ENCODE measurements at regions not wholly inside any gene's neighbourhood (a gene's known extent, or its start where the extent isn't known, plus 50 kb on each side); places are given as distances from the start of the nearest gene placed in this dataset.
"Not testable (repeated sequence)": the region's sequence is repeated elsewhere in the genome, so short reads cannot be mapped to it uniquely, and the experiment has no call there.

DNA sequence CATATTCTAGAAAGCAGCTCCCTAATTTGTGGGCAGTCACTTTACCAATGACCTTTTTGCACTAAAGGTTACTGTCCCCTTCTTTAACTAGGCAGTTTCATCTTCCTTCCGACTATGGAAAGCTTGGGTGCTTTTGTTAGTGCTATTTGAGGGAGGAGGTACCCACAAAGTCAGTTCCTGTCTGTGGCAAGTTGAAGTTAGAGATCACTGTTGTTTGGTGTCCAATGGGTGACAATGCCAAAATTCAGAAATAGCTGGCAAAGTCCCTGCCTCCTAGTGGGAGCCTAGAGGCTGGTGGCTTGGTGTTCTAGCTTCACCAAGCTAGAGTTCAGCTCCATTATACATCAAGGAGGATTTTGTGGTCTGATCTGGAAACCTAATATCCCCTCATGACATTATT lies 87.1 kb upstream of the PNPT1 start:
- no peaks in the 10 kb centered on the region for H3K36me3 ChIP-seq (ENCODE audit: insufficient read depth, low read length)
- no peaks in the 10 kb centered on the region for H3K9me3 ChIP-seq (ENCODE audit: control insufficient read depth in 1 of 2, low read length in 2 of 2)
- H3K4me3 ChIP-seq (ENCODE audit: low read length in 2 of 2): no peak overlapping the region
- intact Hi-C loops (cut with micrococcal nuclease): no loop called here
- H3K27me3 ChIP-seq (ENCODE audit: insufficient read depth, low read length): no peaks in the 10 kb centered on the region
- H3K4me1 ChIP-seq (ENCODE audit: insufficient read depth, low read length): no peaks in the 10 kb centered on the region
- no peak overlapping the region for H3K27ac Mint-ChIP-seq
- no peak overlapping the region for H3K27ac ChIP-seq (ENCODE audit: low read depth, low read length)
- H3K36me3 Mint-ChIP-seq: no peaks in the 10 kb centered on the region
- no peak for DNase-seq
- H3K27me3 Mint-ChIP-seq: peaks cover 0 to 3% of the 10 kb centered on the region in 2 donors
- ChIA-PET CTCF (ENCODE audit: partially characterized antibody) (no interaction called here), POLR2A (ENCODE audit: partially characterized antibody) (no interaction called here)
- no peaks in the 10 kb centered on the region for H3K4me1 Mint-ChIP-seq
- H3K9me3 Mint-ChIP-seq: peaks cover 0 to 2% (median 0%) of the 10 kb centered on the region in 8 donors
- no peak overlapping the region for H3K4me3 Mint-ChIP-seq

DNA sequence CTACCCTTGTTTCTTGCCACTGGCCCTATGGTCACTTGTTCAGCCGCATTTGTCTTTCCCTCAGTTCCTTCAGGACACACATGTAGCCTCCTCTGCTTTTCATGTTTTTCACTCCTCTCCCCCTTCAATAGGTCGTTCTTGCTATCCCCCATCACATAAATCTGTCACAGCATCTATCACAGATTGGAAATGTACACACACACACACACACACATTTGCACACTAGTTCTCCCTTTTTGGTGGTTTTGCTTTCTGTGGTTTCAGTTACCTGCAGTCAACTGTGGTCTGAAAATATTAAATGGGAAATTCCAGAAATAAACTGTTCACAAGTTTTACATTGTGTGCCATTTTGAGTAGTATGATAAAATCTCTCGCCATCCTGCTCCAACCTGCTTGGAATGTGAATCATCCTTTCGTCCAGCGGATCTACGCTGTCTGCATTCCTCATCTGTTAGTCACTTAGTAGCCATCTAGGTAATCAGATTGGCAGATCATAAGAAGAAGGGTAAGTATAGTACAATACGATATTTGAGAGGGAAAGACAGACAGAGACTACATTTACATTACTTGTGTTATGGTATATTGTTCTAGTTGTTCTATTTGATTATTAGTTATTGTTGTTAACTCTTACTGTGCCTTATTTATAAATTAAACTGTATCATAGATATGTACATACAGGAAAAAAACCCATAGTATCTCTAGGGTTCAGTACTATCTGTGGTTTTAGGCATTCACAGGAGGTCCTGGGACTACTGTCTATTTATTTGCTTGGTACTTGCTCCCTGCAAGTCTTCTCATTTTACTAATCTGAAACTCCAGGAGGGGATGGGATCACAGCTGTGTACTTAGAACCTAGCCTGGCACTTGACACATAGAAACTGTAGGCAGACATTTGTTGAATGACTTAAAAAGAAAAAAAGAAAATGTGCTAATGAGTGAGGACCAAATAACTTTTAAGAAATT lies 86.1 kb upstream of the PNPT1 start:
- Mint-ChIP-seq H3K27me3 (peaks cover 0 to 3% of the 10 kb centered on the region in 2 donors), H3K4me3 (no peak overlapping the region), H3K27ac (no peak overlapping the region), H3K9me3 (peaks cover 0 to 6% (median 1%) of the 10 kb centered on the region in 8 donors), H3K36me3 (no peaks in the 10 kb centered on the region), H3K4me1 (no peaks in the 10 kb centered on the region)
- H3K4me3 ChIP-seq (ENCODE audit: low read length in 2 of 2): no peak overlapping the region
- intact Hi-C loops (cut with micrococcal nuclease): no loop called here
- no peak for DNase-seq
- ChIA-PET POLR2A (ENCODE audit: partially characterized antibody) (no interaction called here), CTCF (ENCODE audit: partially characterized antibody) (no interaction called here)
- no peaks in the 10 kb centered on the region for H3K9me3 ChIP-seq (ENCODE audit: control insufficient read depth in 1 of 2, low read length in 2 of 2)
- no peaks in the 10 kb centered on the region for H3K36me3 ChIP-seq (ENCODE audit: insufficient read depth, low read length)
- H3K27ac ChIP-seq (ENCODE audit: low read depth, low read length): no peak overlapping the region
- no peaks in the 10 kb centered on the region for H3K4me1 ChIP-seq (ENCODE audit: insufficient read depth, low read length)
- H3K27me3 ChIP-seq (ENCODE audit: insufficient read depth, low read length): no peaks in the 10 kb centered on the region

DNA sequence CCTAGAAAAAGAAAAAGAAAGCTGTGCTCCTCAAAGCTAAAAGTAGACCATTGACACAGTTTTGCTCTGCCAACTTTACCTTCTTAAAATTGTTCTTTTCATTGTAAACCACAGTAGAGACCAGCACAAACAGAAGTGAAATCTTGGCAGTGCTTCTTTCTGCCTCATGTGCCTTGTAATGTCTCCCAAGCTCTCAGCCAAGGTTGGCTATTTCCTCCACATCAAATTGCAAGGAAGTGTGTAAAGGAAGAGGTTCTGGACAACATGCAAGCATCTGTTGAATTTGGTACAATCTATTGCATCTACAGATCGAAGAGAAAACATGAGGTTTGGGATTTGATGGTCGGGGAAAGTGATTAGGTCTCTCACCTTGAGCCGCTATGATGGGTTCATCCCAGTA lies 83.3 kb upstream of the PNPT1 start:
- no peak overlapping the region for H3K27ac Mint-ChIP-seq
- H3K27me3 ChIP-seq (ENCODE audit: insufficient read depth, low read length): no peaks in the 10 kb centered on the region
- intact Hi-C loops (cut with micrococcal nuclease): no loop called here
- H3K36me3 ChIP-seq (ENCODE audit: insufficient read depth, low read length): no peaks in the 10 kb centered on the region
- POLR2A ChIA-PET (ENCODE audit: partially characterized antibody): no interaction called here
- H3K9me3 Mint-ChIP-seq: peaks cover 0 to 7% (median 2%) of the 10 kb centered on the region in 8 donors
- no peak overlapping the region for H3K4me3 Mint-ChIP-seq
- CTCF ChIA-PET (ENCODE audit: partially characterized antibody): no interaction called here
- peaks cover 0 to 3% of the 10 kb centered on the region in 2 donors for H3K27me3 Mint-ChIP-seq
- H3K4me1 ChIP-seq (ENCODE audit: insufficient read depth, low read length): no peaks in the 10 kb centered on the region
- no peaks in the 10 kb centered on the region for H3K9me3 ChIP-seq (ENCODE audit: control insufficient read depth in 1 of 2, low read length in 2 of 2)
- no peak overlapping the region for H3K4me3 ChIP-seq (ENCODE audit: low read length in 2 of 2)
- H3K4me1 Mint-ChIP-seq: no peaks in the 10 kb centered on the region
- H3K36me3 Mint-ChIP-seq: no peaks in the 10 kb centered on the region
- DNase-seq: no peak
- no peak overlapping the region for H3K27ac ChIP-seq (ENCODE audit: low read depth, low read length)

DNA sequence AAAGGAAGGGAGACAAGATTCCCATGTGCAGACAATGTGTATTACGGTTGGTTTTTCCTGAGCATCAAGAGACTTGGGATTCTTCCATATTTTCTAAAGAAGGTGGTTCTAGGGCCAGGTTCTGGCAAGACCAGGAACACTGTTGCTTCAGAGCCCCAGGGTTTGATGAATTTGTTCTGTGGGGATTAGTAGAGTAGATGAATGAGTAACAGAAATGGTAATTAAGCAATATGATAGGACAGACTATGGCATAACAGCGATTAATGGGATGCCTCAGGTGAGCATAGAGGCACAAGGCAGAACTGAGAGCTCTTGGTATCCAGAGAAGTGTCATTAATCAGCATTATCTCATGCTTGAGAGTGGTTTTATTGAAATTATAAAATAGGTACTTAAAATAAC lies 82.8 kb upstream of the PNPT1 start:
- no peak overlapping the region for H3K4me3 Mint-ChIP-seq
- no peaks in the 10 kb centered on the region for H3K36me3 Mint-ChIP-seq
- ChIA-PET CTCF (ENCODE audit: partially characterized antibody) (no interaction called here), POLR2A (ENCODE audit: partially characterized antibody) (no interaction called here)
- H3K27me3 ChIP-seq (ENCODE audit: insufficient read depth, low read length): no peaks in the 10 kb centered on the region
- no peaks in the 10 kb centered on the region for H3K36me3 ChIP-seq (ENCODE audit: insufficient read depth, low read length)
- no peak overlapping the region for H3K4me3 ChIP-seq (ENCODE audit: low read length in 2 of 2)
- H3K9me3 ChIP-seq (ENCODE audit: control insufficient read depth in 1 of 2, low read length in 2 of 2): no peaks in the 10 kb centered on the region
- H3K4me1 Mint-ChIP-seq: no peaks in the 10 kb centered on the region
- intact Hi-C loops (cut with micrococcal nuclease): no loop called here
- H3K27me3 Mint-ChIP-seq: peaks cover 0 to 3% of the 10 kb centered on the region in 2 donors
- no peak for DNase-seq
- peaks cover 0 to 7% (median 2%) of the 10 kb centered on the region in 8 donors for H3K9me3 Mint-ChIP-seq
- no peaks in the 10 kb centered on the region for H3K4me1 ChIP-seq (ENCODE audit: insufficient read depth, low read length)
- no peak overlapping the region for H3K27ac Mint-ChIP-seq
- no peak overlapping the region for H3K27ac ChIP-seq (ENCODE audit: low read depth, low read length)

DNA sequence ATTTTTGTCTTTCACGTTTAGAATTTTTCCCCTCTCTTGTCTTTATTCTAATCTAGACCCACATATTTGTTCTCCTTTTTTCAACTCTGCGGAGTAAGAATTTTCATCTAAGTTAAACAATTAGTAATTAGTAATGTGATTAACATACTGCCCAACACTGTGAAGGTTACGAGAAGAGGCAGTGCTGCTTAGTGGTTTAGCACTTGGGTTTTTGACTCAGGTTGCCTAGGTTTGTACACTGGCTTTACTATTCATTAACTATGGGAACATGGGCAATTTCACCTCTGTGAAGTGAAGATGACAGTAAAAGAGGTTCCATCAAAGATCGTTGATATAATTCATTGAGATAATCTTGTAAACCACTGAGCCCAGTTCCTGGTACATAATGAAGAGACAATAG lies 82.2 kb upstream of the PNPT1 start:
- Mint-ChIP-seq H3K36me3 (no peaks in the 10 kb centered on the region), H3K27ac (no peak overlapping the region), H3K27me3 (peaks cover 0 to 4% of the 10 kb centered on the region in 2 donors), H3K4me3 (no peak overlapping the region), H3K9me3 (peaks cover 0 to 7% (median 2%) of the 10 kb centered on the region in 8 donors), H3K4me1 (no peaks in the 10 kb centered on the region)
- Histone ChIP-seq H3K27ac (ENCODE audit: low read depth, low read length) (no peak overlapping the region), H3K36me3 (ENCODE audit: insufficient read depth, low read length) (no peaks in the 10 kb centered on the region), H3K4me3 (ENCODE audit: low read length in 2 of 2) (no peak overlapping the region), H3K4me1 (ENCODE audit: insufficient read depth, low read length) (no peaks in the 10 kb centered on the region), H3K9me3 (ENCODE audit: control insufficient read depth in 1 of 2, low read length in 2 of 2) (no peaks in the 10 kb centered on the region), H3K27me3 (ENCODE audit: insufficient read depth, low read length) (no peaks in the 10 kb centered on the region)
- CTCF ChIA-PET (ENCODE audit: partially characterized antibody): no interaction called here
- POLR2A ChIA-PET (ENCODE audit: partially characterized antibody): no interaction called here
- intact Hi-C loops (cut with micrococcal nuclease): no loop called here
- DNase-seq: no peak

DNA sequence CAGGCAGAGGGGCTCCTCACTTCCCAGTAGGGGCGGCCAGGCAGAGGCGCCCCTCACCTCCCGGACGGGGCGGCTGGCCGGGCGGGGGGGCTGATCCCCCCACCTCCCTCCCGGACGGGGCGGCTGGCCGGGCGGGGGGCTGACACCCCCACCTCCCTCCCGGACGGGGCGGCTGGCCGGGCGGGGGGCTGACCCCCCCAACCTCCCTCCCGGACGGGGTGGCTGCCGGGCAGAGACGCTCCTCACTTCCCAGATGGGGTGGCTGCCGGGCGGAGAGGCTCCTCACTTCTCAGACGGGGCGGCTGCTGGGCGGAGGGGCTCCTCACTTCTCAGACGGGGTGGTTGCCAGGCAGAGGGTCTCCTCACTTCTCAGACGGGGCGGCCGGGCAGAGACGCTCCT lies 80.0 kb upstream of the PNPT1 start:
- H3K27ac ChIP-seq (ENCODE audit: low read depth, low read length); H3K4me1 Mint-ChIP-seq; H3K4me3 ChIP-seq (ENCODE audit: low read length in 2 of 2); H3K9me3 ChIP-seq (ENCODE audit: control insufficient read depth in 1 of 2, low read length in 2 of 2); H3K4me1 ChIP-seq (ENCODE audit: insufficient read depth, low read length); POLR2A ChIA-PET (ENCODE audit: partially characterized antibody); H3K27me3 Mint-ChIP-seq; CTCF ChIA-PET (ENCODE audit: partially characterized antibody); DNase-seq; intact Hi-C loops (cut with micrococcal nuclease); H3K9me3 Mint-ChIP-seq; H3K27ac Mint-ChIP-seq; H3K4me3 Mint-ChIP-seq; H3K36me3 ChIP-seq (ENCODE audit: insufficient read depth, low read length); H3K27me3 ChIP-seq (ENCODE audit: insufficient read depth, low read length); H3K36me3 Mint-ChIP-seq: not testable (repeated sequence)

DNA sequence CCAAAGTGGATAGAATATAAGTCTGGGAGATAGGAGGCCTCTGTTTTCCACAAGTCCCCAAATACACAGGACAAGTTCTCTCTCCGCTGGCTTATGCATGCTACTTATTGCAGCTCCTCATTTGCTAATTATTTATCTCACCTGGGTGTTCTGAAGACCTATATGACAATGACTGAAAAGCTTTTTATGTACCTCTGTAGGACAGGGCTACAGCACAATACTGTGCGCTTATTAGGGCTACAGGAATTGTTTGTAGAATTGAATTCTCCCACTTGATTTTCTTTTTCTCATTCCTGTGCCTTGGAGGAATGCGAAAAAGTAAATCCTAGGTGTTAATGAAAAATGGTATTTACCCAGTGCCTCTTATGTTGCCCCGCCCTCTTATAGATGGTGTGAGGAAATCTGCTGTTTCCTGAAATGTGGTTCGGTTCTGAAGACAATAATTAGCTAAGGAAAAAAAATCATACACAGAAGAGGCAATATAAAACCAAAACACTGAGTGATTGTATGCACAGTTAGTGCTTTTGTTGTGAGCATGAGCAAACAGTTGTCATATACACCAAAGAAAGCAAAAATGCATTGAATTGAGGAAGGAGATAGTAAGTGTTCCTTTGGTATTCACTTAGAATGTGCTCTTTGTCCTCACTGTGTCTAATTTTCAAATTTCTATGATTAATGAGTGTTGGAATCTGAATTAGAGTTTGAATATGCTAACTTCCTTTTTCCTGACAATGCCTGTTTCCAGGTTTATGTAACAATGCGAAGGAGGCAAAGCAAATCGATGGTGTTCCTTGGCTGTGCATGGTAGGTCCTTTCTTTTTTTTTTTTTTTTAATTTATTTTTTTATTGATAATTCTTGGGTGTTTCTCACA lies 78.7 kb upstream of the PNPT1 start:
- H3K9me3 Mint-ChIP-seq: peaks cover 0 to 7% (median 2%) of the 10 kb centered on the region in 8 donors
- no peaks in the 10 kb centered on the region for H3K4me1 ChIP-seq (ENCODE audit: insufficient read depth, low read length)
- H3K27me3 ChIP-seq (ENCODE audit: insufficient read depth, low read length): no peaks in the 10 kb centered on the region
- H3K27ac ChIP-seq (ENCODE audit: low read depth, low read length): no peak overlapping the region
- no peaks in the 10 kb centered on the region for H3K36me3 Mint-ChIP-seq
- H3K9me3 ChIP-seq (ENCODE audit: control insufficient read depth in 1 of 2, low read length in 2 of 2): no peaks in the 10 kb centered on the region
- no peaks in the 10 kb centered on the region for H3K36me3 ChIP-seq (ENCODE audit: insufficient read depth, low read length)
- intact Hi-C loops (cut with micrococcal nuclease): no loop called here
- no peak overlapping the region for H3K27ac Mint-ChIP-seq
- ChIA-PET CTCF (ENCODE audit: partially characterized antibody) (no interaction called here), POLR2A (ENCODE audit: partially characterized antibody) (no interaction called here)
- DNase-seq: no peak
- no peaks in the 10 kb centered on the region for H3K4me1 Mint-ChIP-seq
- no peak overlapping the region for H3K4me3 Mint-ChIP-seq
- peaks cover 3 to 4% of the 10 kb centered on the region in 2 donors for H3K27me3 Mint-ChIP-seq
- no peak overlapping the region for H3K4me3 ChIP-seq (ENCODE audit: low read length in 2 of 2)

All from CD4-positive, alpha-beta memory T cell (primary cell).